ENCODE measurements at regions not wholly inside any gene's neighbourhood (a gene's known extent, or its start where the extent isn't known, plus 50 kb on each side); places are given as distances from the start of the nearest gene placed in this dataset.

- ChIA-PET POLR2A (no interaction called here), CTCF (no interaction called here)
- no peaks in the 10 kb centered on the region for H3K9me3 ChIP-seq (ENCODE audit: control insufficient read depth, insufficient read depth, low read length)
Measured at GRCh38 chr21:28459193-28459592, 533.5 kb downstream of the LTN1 start.

DNA sequence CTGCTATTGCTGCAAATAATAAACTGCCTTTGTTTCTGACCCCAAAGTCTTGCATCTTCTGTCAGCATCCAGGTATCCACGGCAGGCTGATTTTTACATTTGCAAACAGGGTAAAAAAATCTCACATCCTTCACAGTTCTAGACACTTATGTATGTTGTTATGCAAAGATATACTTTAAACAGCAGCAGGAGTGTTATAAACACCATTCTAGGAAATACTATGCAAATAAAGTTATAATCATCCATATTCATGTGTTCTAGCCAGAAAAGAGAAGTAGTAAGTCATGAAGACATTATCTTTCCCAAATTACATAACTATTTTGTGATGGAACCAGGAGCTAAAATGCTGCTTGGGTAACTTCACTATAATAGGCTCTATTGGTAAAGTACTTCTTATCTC is 534.2 kb downstream of the LTN1 start:
- CTCF ChIA-PET: no interaction called here
- no peak for TF ChIP-seq CTCF (IDR thresholded peaks at IDR 0.05; ENCODE audit: low read depth, low read length)
- no peak for DNase-seq (ENCODE audit: low read depth, low spot score)
- no peak overlapping the region for H3K4me3 ChIP-seq (ENCODE audit: low read depth, low read length)
- H3K9me3 ChIP-seq (ENCODE audit: control insufficient read depth, insufficient read depth, low read length): no peaks in the 10 kb centered on the region
- POLR2A ChIA-PET: no interaction called here
- no peak overlapping the region for H3K27ac ChIP-seq (ENCODE audit: low read depth, low read length)
- no peaks in the 10 kb centered on the region for H3K27me3 ChIP-seq (ENCODE audit: control insufficient read depth, insufficient read depth, low read length)

More at GRCh38 chr21:28459193-28459592, 533.5 kb downstream of the LTN1 start:
- Histone ChIP-seq H3K27me3 (ENCODE audit: control insufficient read depth, insufficient read depth, low read length) (no peaks in the 10 kb centered on the region), H3K4me3 (ENCODE audit: low read depth, low read length) (no peak overlapping the region), H3K27ac (ENCODE audit: low read depth, low read length) (no peak overlapping the region)
- DNase-seq (ENCODE audit: low read depth, low spot score): no peak
- TF ChIP-seq CTCF (IDR thresholded peaks at IDR 0.05; ENCODE audit: low read depth, low read length): no peak

DNA sequence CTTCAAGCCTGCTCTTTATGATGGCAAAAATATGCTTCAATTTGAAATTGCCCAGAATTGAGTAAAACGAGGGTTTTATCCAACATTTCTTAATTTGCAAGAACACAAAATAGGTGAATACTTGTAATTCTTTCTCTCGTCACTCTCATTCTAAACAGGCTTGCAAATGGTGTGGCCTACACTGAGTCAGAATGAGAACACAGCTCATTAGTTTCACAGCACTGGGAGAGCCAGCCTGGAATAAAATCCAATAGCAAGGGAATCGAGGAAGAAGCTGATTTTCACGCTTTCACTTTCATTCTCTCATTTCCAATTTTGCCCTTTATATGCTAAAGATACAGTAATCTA is 537.5 kb downstream of the LTN1 start:
- TF ChIP-seq CTCF (IDR thresholded peaks at IDR 0.05; ENCODE audit: low read depth, low read length): no peak
- CTCF ChIA-PET: no interaction called here
- POLR2A ChIA-PET: no interaction called here
- no peak for DNase-seq (ENCODE audit: low read depth, low spot score)
- Histone ChIP-seq H3K9me3 (ENCODE audit: control insufficient read depth, insufficient read depth, low read length) (no peaks in the 10 kb centered on the region), H3K27ac (ENCODE audit: low read depth, low read length) (no peak overlapping the region), H3K4me3 (ENCODE audit: low read depth, low read length) (no peak overlapping the region), H3K27me3 (ENCODE audit: control insufficient read depth, insufficient read depth, low read length) (no peaks in the 10 kb centered on the region)

GRCh38 chr21:28454564-28455252 is 538.0 kb downstream of the LTN1 start:
- ChIA-PET CTCF (no interaction called here), POLR2A (no interaction called here)
- DNase-seq (ENCODE audit: low read depth, low spot score): no peak
- H3K9me3 ChIP-seq (ENCODE audit: control insufficient read depth, insufficient read depth, low read length): no peaks in the 10 kb centered on the region
- no peak overlapping the region for H3K4me3 ChIP-seq (ENCODE audit: low read depth, low read length)
- no peak overlapping the region for H3K27ac ChIP-seq (ENCODE audit: low read depth, low read length)
- no peak for TF ChIP-seq CTCF (IDR thresholded peaks at IDR 0.05; ENCODE audit: low read depth, low read length)
- H3K27me3 ChIP-seq (ENCODE audit: control insufficient read depth, insufficient read depth, low read length): no peaks in the 10 kb centered on the region

DNA sequence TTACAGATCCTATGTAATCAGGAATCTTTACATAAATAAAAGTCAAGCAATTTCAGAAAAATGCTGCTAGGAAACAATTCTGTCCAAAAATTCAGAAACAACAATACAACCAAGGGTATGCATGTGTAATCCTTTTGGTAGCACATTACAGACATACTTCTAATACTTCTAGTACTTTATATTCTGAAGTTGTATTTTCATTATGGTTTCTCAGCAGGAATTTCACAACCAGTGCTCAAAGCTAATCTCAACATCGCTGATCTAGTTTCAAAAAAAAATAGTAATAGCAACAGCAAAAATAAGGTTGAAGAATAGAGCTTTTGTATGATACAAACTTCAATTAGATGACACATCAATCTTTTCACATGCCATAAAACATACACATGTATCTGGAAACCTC is 545.2 kb downstream of the LTN1 start:
- TF ChIP-seq CTCF (IDR thresholded peaks at IDR 0.05; ENCODE audit: low read depth, low read length): no peak
- H3K4me3 ChIP-seq (ENCODE audit: low read depth, low read length): no peak overlapping the region
- ChIA-PET CTCF (interaction anchor here (0.6 kb wide), 1 partner anchor 296 kb away, joined by 3 read pairs; no protein-coding TSS in a partner anchor), POLR2A (no interaction called here)
- DNase-seq (ENCODE audit: low read depth, low spot score): no peak
- H3K9me3 ChIP-seq (ENCODE audit: control insufficient read depth, insufficient read depth, low read length): no peaks in the 10 kb centered on the region
- H3K27ac ChIP-seq (ENCODE audit: low read depth, low read length): no peak overlapping the region
- H3K27me3 ChIP-seq (ENCODE audit: control insufficient read depth, insufficient read depth, low read length): no peaks in the 10 kb centered on the region
